OCI-LY3 (cell line): ENCODE measurements at regions not wholly inside any gene's neighbourhood (a gene's known extent, or its start where the extent isn't known, plus 50 kb on each side); places are given as distances from the start of the nearest gene placed in this dataset.

ENCODE experiments used
- H2AFZ ChIP-seq: fragments of 200-600, 300-600 bp; shearing (Covaris generic); 2 replicates; pipeline ENCODE4 v1.6.0; 2014; ENCODE audit warnings: antibody characterized with exemption, low read depth, low read length
- H3K27ac ChIP-seq: fragments of 200-600, 300-600 bp; sonication (generic); 2 replicates; pipeline ENCODE4 v1.5.1; 2014; ENCODE audit warnings: mild to moderate bottlenecking, low read length, moderate library complexity, mixed read lengths
- H3K27me3 ChIP-seq: fragments of 200-600, 300-600 bp; sonication (generic); 2 replicates; pipeline ENCODE4 v1.6.1; 2014; ENCODE audit warnings: low read depth, low read length, mixed read lengths
- H3K36me3 ChIP-seq: fragments of 200-600, 300-600 bp; sonication (generic); replicated peaks from 2 replicates; pipeline ENCODE3; 2014; ENCODE audit warnings: low read depth, low read length, mixed read lengths
- H3K4me1 ChIP-seq: fragments of 300-600, 200-600 bp; sonication (generic); 2 replicates; pipeline ENCODE4 v1.6.1; 2014; ENCODE audit warnings: low read length, mixed read lengths
- H3K4me2 ChIP-seq: fragments of 200-600, 300-600 bp; sonication (generic); 2 replicates; pipeline ENCODE4 v1.6.1; 2014; ENCODE audit warnings: low read length, mixed read lengths
- H3K4me3 ChIP-seq: fragments of 300-600, 200-600 bp; sonication (generic); 2 replicates; pipeline ENCODE4 v1.5.1; 2014; ENCODE audit warnings: antibody characterized with exemption, mild to moderate bottlenecking, low read length, moderate library complexity
- H3K79me2 ChIP-seq: fragments of 300-600, 200-600 bp; shearing (Covaris generic); 2 replicates; pipeline ENCODE4 v1.6.1; 2014; ENCODE audit warnings: mild to moderate bottlenecking, low read length, mixed read lengths
- H3K9ac ChIP-seq: fragments of 300-600, 200-600 bp; shearing (Covaris generic); 2 replicates; pipeline ENCODE4 v1.6.0; 2014; ENCODE audit warnings: mild to moderate bottlenecking, low read length, moderate library complexity
- H3K9me3 ChIP-seq: fragments of 200-600, 300-600 bp; shearing (Covaris generic); 2 replicates; pipeline ENCODE4 v1.6.1; 2014; ENCODE audit warnings: low read length, mixed read lengths; ENCODE audit not compliant: insufficient read depth
- H4K20me1 ChIP-seq: fragments of 200-600, 300-600 bp; sonication (generic); 2 replicates; pipeline ENCODE4 v1.6.1; 2016; ENCODE audit warnings: low read length, mixed read lengths; ENCODE audit not compliant: insufficient read depth
- CTCF ChIP-seq: fragments of 200-600, 300-600 bp; sonication (generic); IDR thresholded peaks from 2 replicates; pipeline ENCODE4 v1.5.1; 2014; ENCODE audit warnings: antibody characterized with exemption, low read length, low read depth
- EZH2phosphoT487 ChIP-seq: fragments of 200-600 bp; shearing (Covaris generic); IDR thresholded peaks from 2 replicates; pipeline ENCODE4 v1.6.1; 2018; ENCODE audit warnings: antibody characterized with exemption, mixed run types, low read depth

- H3K27me3 ChIP-seq = no peaks in the 10 kb centered on the region
- H3K9ac ChIP-seq = no peak overlapping the region
- no peaks in the 10 kb centered on the region for H3K4me1 ChIP-seq
- TF ChIP-seq CTCF = no peak
- H3K9me3 ChIP-seq = no peaks in the 10 kb centered on the region
- no peak overlapping the region for H3K4me2 ChIP-seq
- H3K4me3 ChIP-seq = no peak overlapping the region
- H3K27ac ChIP-seq = no peak overlapping the region
- H3K79me2 ChIP-seq = no peaks in the 10 kb centered on the region
- H4K20me1 ChIP-seq = no peaks in the 10 kb centered on the region
- H2AFZ ChIP-seq = no peak overlapping the region
- H3K36me3 ChIP-seq = no peaks in the 10 kb centered on the region
These were observed 102.7 kb downstream of the PDGFA start for GRCh38 chr7:416761-417624.

GRCh38 chr7:417625-417889, 102.1 kb downstream of the PDGFA start:
- Histone ChIP-seq H3K27me3 (no peaks in the 10 kb centered on the region), H3K9me3 (no peaks in the 10 kb centered on the region), H3K36me3 (no peaks in the 10 kb centered on the region), H3K79me2 (no peaks in the 10 kb centered on the region), H3K4me2 (no peak overlapping the region), H3K4me3 (no peak overlapping the region), H3K9ac (no peak overlapping the region), H3K4me1 (no peaks in the 10 kb centered on the region), H3K27ac (no peak overlapping the region), H4K20me1 (no peaks in the 10 kb centered on the region), H2AFZ (no peak overlapping the region)
- no peak for TF ChIP-seq EZH2phosphoT487
- TF ChIP-seq CTCF = no peak

GRCh38 chr7:417973-418601, 101.6 kb downstream of the PDGFA start:
- H3K4me1 ChIP-seq = no peaks in the 10 kb centered on the region
- no peaks in the 10 kb centered on the region for H3K27me3 ChIP-seq
- no peaks in the 10 kb centered on the region for H3K9me3 ChIP-seq
- H3K79me2 ChIP-seq = no peaks in the 10 kb centered on the region
- H3K9ac ChIP-seq = no peak overlapping the region
- H2AFZ ChIP-seq = no peak overlapping the region
- H3K36me3 ChIP-seq = no peaks in the 10 kb centered on the region
- H4K20me1 ChIP-seq = no peaks in the 10 kb centered on the region
- TF ChIP-seq CTCF (no peak), EZH2phosphoT487 (no peak)
- no peak overlapping the region for H3K4me2 ChIP-seq
- H3K27ac ChIP-seq = no peak overlapping the region
- no peak overlapping the region for H3K4me3 ChIP-seq

- Histone ChIP-seq H3K4me3 (no peak overlapping the region), H3K27ac (no peak overlapping the region), H3K4me1 (no peaks in the 10 kb centered on the region), H3K9me3 (no peaks in the 10 kb centered on the region), H4K20me1 (no peaks in the 10 kb centered on the region), H3K4me2 (no peak overlapping the region), H3K27me3 (no peaks in the 10 kb centered on the region), H3K36me3 (no peaks in the 10 kb centered on the region), H3K9ac (no peak overlapping the region), H2AFZ (no peak overlapping the region), H3K79me2 (no peaks in the 10 kb centered on the region)
- TF ChIP-seq CTCF (no peak), EZH2phosphoT487 (no peak)
These were observed 100.9 kb downstream of the PDGFA start for GRCh38 chr7:418636-419280.
